CD14-positive monocyte (primary cell): ENCODE measurements at regions not wholly inside any gene's neighbourhood (a gene's known extent, or its start where the extent isn't known, plus 50 kb on each side); places are given as distances from the start of the nearest gene placed in this dataset.

Experiments used
- DNase-seq, 3 donors: peaks; one replicate each; pipeline ENCODE4 v3.0.0-alpha.2; 2011 to 2022
- H2AFZ ChIP-seq: 2 replicates; pipeline ENCODE4 v1.6.0; 2012; ENCODE audit warnings: mild to moderate bottlenecking, low read depth, low read length, inconsistent platforms; ENCODE audit not compliant: insufficient read depth, poor library complexity, severe bottlenecking
- H3K27ac ChIP-seq, 2 donors: 1 replicate in 1 of 2; 2 replicates in 1 of 2; pipeline ENCODE4 v1.5.1; 2012 to 2013; ENCODE audit warnings: low read length in 2 of 2, control low read depth in 1 of 2, inconsistent platforms in 1 of 2, low read depth in 1 of 2, mild to moderate bottlenecking in 1 of 2
- H3K27me3 ChIP-seq, 2 donors: one replicate each; pipeline versions ENCODE4 v1.6.0 to v1.6.1; 2011 to 2013; ENCODE audit warnings: low read length in 2 of 2; ENCODE audit not compliant: control insufficient read depth in 2 of 2, insufficient read depth in 2 of 2
- H3K36me3 ChIP-seq, 2 donors: replicated peaks in 1 of 2; 1 replicate in 1 of 2; 2 replicates in 1 of 2; pipeline versions ENCODE4 v1.5.1 to v1.6.1; 2012 to 2013; ENCODE audit warnings: low read length in 2 of 2, control low read depth in 1 of 2, inconsistent platforms in 1 of 2, mild to moderate bottlenecking in 1 of 2; ENCODE audit not compliant: insufficient read depth in 2 of 2, control insufficient read depth in 1 of 2
- H3K4me1 ChIP-seq, 2 donors: 1 replicate in 1 of 2; 2 replicates in 1 of 2; pipeline versions ENCODE4 v1.5.1 to v1.6.1; 2012 to 2013; ENCODE audit warnings: low read length in 2 of 2, control low read depth in 1 of 2, inconsistent platforms in 1 of 2, mild to moderate bottlenecking in 1 of 2, moderate library complexity in 1 of 2; ENCODE audit not compliant: insufficient read depth in 2 of 2, control insufficient read depth in 1 of 2
- H3K4me2 ChIP-seq: replicated peaks from 2 replicates; pipeline ENCODE3; 2012; ENCODE audit warnings: low read length, moderate library complexity, mild to moderate bottlenecking; ENCODE audit not compliant: poor library complexity, severe bottlenecking; ENCODE audit errors: extremely low read depth
- H3K4me3 ChIP-seq, 3 experiments: fragments of 200-600 bp in 1 of 3; sonication (generic) in 1 of 3; replicated peaks in 1 of 3; 1 replicate in 2 of 3; 2 replicates in 1 of 3; pipeline ENCODE4 v1.5.1; 2011 to 2013; ENCODE audit warnings: low read length in 3 of 3, mild to moderate bottlenecking in 3 of 3, control low read depth in 2 of 3, low read depth in 2 of 3, inconsistent platforms in 1 of 3, moderate library complexity in 1 of 3
- H3K79me2 ChIP-seq: 2 replicates; pipeline ENCODE4 v1.6.0; 2012; ENCODE audit warnings: mild to moderate bottlenecking, control low read depth, inconsistent platforms, low read length, moderate library complexity; ENCODE audit not compliant: insufficient read depth
- H3K9ac ChIP-seq: 2 replicates; pipeline ENCODE4 v1.6.0; 2017; ENCODE audit warnings: low read length, mild to moderate bottlenecking; ENCODE audit not compliant: insufficient read depth, poor library complexity, severe bottlenecking
- H3K9me3 ChIP-seq, 2 donors: replicated peaks in 1 of 2; 1 replicate in 1 of 2; 2 replicates in 1 of 2; pipeline versions ENCODE4 v1.5.1 to v1.6.1; 2012 to 2013; ENCODE audit warnings: low read length in 2 of 2, control low read depth in 1 of 2; ENCODE audit not compliant: control insufficient read depth in 1 of 2, insufficient read depth in 1 of 2
- H4K20me1 ChIP-seq: 2 replicates; pipeline ENCODE4 v1.6.0; 2012; ENCODE audit warnings: mild to moderate bottlenecking, low read length, control low read depth, moderate library complexity; ENCODE audit not compliant: insufficient read depth
- H3K27ac Mint-ChIP-seq, 7 donors: one replicate each; pipeline ENCODE4 v1.8.0; 2020; ENCODE audit warnings: mild to moderate bottlenecking in 7 of 7, mixed read lengths in 7 of 7, moderate library complexity in 6 of 7, inconsistent platforms in 2 of 7
- H3K27me3 Mint-ChIP-seq, 3 donors: one replicate each; pipeline ENCODE4 v1.8.0; 2021 to 2022; ENCODE audit warnings: low read depth in 3 of 3, mild to moderate bottlenecking in 3 of 3, mixed read lengths in 3 of 3, moderate library complexity in 3 of 3, inconsistent platforms in 1 of 3
- H3K36me3 Mint-ChIP-seq, 2 donors: one replicate each; pipeline ENCODE4 v1.8.0; 2020; ENCODE audit warnings: mixed read lengths in 2 of 2, inconsistent platforms in 1 of 2, mild to moderate bottlenecking in 1 of 2
- H3K4me1 Mint-ChIP-seq: one replicate; pipeline ENCODE4 v1.8.0; 2020; ENCODE audit warnings: mild to moderate bottlenecking, mixed read lengths
- H3K4me3 Mint-ChIP-seq, 2 donors: one replicate each; pipeline ENCODE4 v1.8.0; 2020; ENCODE audit warnings: mild to moderate bottlenecking in 2 of 2, mixed read lengths in 2 of 2, moderate library complexity in 1 of 2
- H3K9me3 Mint-ChIP-seq, 7 donors: one replicate each; pipeline ENCODE4 v1.8.0; 2020 to 2022; ENCODE audit warnings: mixed read lengths in 7 of 7, mild to moderate bottlenecking in 6 of 7, moderate library complexity in 6 of 7, inconsistent platforms in 2 of 7
- CTCF ChIP-seq: fragments of 200-600 bp; IDR thresholded peaks from one replicate; pipeline ENCODE4 v1.8.0; 2022; ENCODE audit warnings: antibody characterized with exemption, mild to moderate bottlenecking
- WGBS: methylation state at CpG from one replicate; pipeline ENCODE4 v1.1.5; 2013; ENCODE audit warnings: missing lambda C conversion rate; ENCODE audit not compliant: insufficient coverage; 5-methylcytosine and 5-hydroxymethylcytosine counted together
- intact Hi-C, 2 donors: fragments of 100-400 bp; cut with micrococcal nuclease; formaldehyde crosslinking; loops; one replicate each; pipeline versions ENCODE4 v1.15.0 to v1.15.1; 2023

DNA sequence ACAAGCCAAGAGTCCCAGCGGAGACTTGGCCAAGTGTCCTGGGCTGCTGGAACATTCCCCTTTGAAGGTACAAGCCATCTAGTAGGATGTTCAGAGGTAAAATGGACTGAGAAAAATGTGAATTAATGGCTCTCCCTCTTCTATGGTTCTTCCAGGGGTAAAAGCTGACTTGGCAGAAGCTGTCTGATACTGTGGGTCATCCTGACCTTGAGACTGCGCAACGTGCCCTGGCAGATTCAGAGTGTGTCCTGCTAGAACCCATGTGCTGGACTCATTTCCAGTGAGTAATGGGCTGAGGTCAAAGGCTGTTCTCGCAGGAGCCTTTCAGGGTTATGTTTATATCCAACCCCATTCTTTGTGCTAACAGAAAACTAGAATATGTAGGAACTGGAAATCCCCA, 423.0 kb upstream of the CD180 start:
- no peak overlapping the region for H2AFZ ChIP-seq
- H3K36me3 ChIP-seq: no peaks in the 10 kb centered on the region
- H3K9me3 ChIP-seq: no peaks in the 10 kb centered on the region
- no peak overlapping the region for H3K4me3 ChIP-seq
- H3K27ac Mint-ChIP-seq: no peak overlapping the region
- no peaks in the 10 kb centered on the region for H4K20me1 ChIP-seq
- WGBS: 96% methylated on average over 3 of the region's 4 CpGs
- peaks cover 0 to 2% (median 0%) of the 10 kb centered on the region in 7 donors for H3K9me3 Mint-ChIP-seq
- H3K27me3 Mint-ChIP-seq: peaks cover 0 to 2% (median 0%) of the 10 kb centered on the region in 3 donors
- H3K4me1 Mint-ChIP-seq: no peaks in the 10 kb centered on the region
- H3K79me2 ChIP-seq: no peaks in the 10 kb centered on the region
- TF ChIP-seq CTCF: no peak
- no peaks in the 10 kb centered on the region for H3K4me1 ChIP-seq
- H3K9ac ChIP-seq: no peak overlapping the region
- H3K27ac ChIP-seq: no peak overlapping the region
- DNase-seq: no peak
- no peaks in the 10 kb centered on the region for H3K36me3 Mint-ChIP-seq
- intact Hi-C loops: no loop called here
- H3K27me3 ChIP-seq: no peaks in the 10 kb centered on the region
- H3K4me3 Mint-ChIP-seq: no peak overlapping the region
- no peak overlapping the region for H3K4me2 ChIP-seq

DNA sequence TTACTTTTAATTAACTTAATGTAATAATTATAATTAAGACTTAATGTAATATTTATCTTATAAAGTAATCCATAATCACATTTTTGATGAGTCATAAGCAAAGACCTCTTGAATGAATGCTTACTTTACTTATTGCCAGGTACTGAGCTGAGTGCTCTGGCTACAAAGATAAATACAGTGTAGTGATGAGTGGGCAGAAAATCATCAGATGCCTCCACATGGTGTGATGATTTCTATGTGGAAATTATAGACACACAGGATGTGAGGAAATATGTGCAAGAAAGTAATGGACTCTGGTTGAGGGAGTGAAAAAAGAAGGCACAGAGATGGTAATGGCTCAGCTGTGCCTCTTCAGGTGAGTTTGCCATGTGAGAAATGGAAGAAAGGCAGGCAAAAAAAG, 422.6 kb upstream of the CD180 start:
- no peaks in the 10 kb centered on the region for H4K20me1 ChIP-seq
- Mint-ChIP-seq H3K4me3 (no peak overlapping the region), H3K9me3 (peaks cover 0 to 2% (median 0%) of the 10 kb centered on the region in 7 donors), H3K27me3 (peaks cover 0 to 2% (median 0%) of the 10 kb centered on the region in 3 donors), H3K27ac (no peak overlapping the region), H3K36me3 (no peaks in the 10 kb centered on the region), H3K4me1 (no peaks in the 10 kb centered on the region)
- H3K4me2 ChIP-seq: no peak overlapping the region
- H3K36me3 ChIP-seq: no peaks in the 10 kb centered on the region
- no peaks in the 10 kb centered on the region for H3K79me2 ChIP-seq
- no peak overlapping the region for H3K9ac ChIP-seq
- intact Hi-C loops: no loop called here
- DNase-seq: no peak
- H3K4me3 ChIP-seq: no peak overlapping the region
- no peak overlapping the region for H3K27ac ChIP-seq
- H3K4me1 ChIP-seq: no peaks in the 10 kb centered on the region
- no peaks in the 10 kb centered on the region for H3K9me3 ChIP-seq
- no peaks in the 10 kb centered on the region for H3K27me3 ChIP-seq
- no peak overlapping the region for H2AFZ ChIP-seq
- no peak for TF ChIP-seq CTCF
